Activated CD8-positive, alpha-beta memory T cell treated with anti-CD3 and anti-CD28 coated beads, Interleukin-2, amount 50 U/mL, for 4 hours (primary cell): ENCODE measurements at regions not wholly inside any gene's neighbourhood (a gene's known extent, or its start where the extent isn't known, plus 50 kb on each side); places are given as distances from the start of the nearest gene placed in this dataset.

ENCODE experiments used
- DNase-seq: peaks from one replicate; pipeline ENCODE4 v3.0.0-alpha.2; 2020

GRCh38 chr2:71860381-71860926, 287.2 kb downstream of the CYP26B1 start:
- no peak for DNase-seq

GRCh38 chr2:71859211-71859847, 288.3 kb downstream of the CYP26B1 start:
- DNase-seq: no peak

DNA sequence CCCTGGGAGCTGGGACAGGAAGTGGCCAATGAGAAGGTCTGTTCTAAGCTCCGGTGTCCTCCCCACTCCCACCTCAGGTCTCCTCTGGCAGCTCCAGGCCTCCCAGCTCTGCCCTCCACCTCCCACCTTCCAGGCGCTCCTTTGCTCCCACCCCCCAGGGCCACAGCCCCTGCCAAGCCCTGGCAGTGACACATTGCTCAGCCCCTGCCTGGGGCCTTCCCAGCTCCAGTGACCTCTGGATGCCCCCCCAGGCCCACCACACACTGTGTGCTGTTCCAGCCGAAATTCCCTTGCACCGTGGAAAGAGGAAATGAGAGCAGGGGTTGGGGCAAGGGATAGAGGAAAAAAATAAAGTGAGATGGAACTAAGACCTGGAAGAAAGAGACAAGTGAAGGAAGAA, 289.6 kb downstream of the CYP26B1 start:
- no peak for DNase-seq

- no peak for DNase-seq
These were observed 290.0 kb downstream of the CYP26B1 start for GRCh38 chr2:71857636-71858035.

GRCh38 chr2:71856773-71857525, 290.7 kb downstream of the CYP26B1 start:
- no peak for DNase-seq

GRCh38 chr2:71853858-71854257, 293.8 kb downstream of the CYP26B1 start:
- no peak for DNase-seq

DNA sequence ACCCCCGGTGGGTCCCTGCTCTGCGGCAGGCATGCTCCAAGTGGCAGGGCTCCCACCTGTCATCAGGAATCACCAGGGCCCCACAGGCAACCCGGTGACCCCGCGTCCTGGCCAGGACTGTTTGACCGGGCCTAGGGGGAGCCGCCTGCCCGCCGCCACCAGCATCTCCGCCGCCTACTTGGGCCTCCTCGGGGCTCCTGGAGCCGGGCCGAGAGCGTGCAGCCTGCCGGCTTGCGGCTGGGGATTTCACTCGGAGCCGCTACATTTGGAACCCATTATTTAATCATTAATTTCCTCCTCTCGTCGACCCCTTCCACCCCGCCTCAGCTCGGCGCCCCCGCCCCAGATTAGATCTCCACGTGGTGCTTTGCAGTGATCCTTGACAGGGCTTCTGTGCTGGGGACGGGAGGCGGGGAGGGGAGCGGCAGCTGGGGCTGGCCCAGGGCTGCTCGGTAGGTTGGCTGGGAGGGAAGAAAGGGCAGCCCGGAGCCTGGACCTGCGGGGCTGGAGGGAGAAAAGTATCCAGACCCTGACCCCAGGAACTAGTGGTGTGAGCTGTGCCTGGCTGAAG, 295.4 kb downstream of the CYP26B1 start:
- no peak for DNase-seq

DNA sequence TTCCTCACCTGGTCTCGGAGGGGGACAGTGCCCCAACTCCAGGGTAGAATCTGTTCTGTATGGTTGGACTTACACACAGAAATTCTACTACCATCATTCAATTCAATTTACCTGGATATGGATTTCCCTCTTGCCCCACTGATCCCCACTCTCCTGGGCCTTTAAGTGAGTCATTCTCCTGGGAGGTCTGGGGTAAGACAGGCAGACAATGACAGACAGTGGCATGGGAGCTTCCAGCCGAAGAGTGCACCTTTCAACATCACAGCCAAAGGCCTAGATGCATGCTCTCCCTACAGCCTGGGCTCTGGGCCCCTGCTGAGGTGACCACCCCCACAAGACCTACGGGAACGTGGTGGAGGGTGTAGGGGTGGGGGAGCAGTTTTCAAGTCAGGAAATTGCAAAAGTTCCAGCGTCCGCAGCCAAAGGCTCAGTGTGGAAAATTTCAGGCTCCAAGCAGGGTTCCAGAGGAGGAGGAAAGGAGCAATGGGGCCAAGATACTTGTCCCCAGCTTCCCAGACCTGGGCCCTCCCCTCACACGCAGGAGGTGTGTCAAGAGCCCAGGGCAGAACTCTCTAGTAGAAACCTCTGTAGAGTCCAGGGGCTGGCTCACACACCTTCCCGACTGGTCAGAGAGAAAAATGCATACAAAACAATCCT, 296.4 kb downstream of the CYP26B1 start:
- no peak for DNase-seq

- no peak for DNase-seq
These were observed 297.3 kb downstream of the CYP26B1 start for GRCh38 chr2:71850306-71850801.

GRCh38 chr2:71849607-71850305, 297.9 kb downstream of the CYP26B1 start:
- no peak for DNase-seq

- no peak for DNase-seq
These were observed 298.6 kb downstream of the CYP26B1 start for GRCh38 chr2:71849111-71849510.

DNA sequence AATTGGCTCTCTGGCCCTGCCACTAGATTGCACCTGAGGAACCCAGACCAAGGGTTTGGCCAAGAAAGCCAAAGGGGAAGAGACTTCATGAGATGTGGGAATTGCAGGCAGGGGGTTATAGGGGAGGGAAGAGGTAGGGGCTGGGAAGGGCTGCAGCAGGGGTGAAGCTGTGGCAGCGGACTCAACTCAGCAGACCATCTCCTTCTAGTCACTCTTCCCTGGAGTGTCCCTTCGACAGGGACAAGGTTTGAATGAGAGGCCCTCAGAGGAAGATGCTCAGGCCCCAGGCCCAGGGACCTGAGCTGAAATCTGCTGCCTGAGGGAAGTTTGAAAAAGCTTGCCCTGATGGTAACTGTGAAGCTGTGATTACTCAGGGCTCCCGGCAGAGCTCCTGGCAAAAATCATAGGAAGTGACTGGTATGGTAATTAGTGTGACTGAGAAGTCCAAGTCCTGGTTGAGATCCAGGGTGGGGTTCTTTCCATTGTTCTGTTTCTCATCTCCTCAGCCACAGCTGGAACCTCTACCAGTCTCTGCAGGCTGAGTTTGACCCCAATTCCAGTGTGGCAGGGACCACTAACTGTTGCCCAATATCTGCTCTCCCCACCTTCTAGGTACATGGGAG, 300.9 kb downstream of the CYP26B1 start:
- DNase-seq: no peak

DNA sequence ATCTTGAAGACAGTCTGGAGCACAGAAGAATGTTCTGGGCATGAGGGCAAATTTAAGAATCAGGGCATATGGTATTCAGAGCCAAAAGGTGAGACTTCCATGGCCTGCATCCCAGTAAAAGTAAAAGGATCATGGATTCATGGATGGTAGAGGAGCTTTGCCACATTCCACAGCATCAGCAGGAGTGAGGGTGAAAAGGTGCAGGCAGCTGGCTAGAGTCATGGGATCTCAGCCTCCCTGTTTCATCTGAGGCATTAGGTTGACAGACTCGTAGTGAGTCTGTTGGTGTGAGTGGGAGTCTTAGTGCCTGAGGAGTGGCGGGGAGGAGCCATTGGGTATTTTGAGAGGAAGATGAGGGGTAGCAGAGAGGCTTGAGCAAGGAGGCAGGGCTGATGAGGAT, 301.6 kb downstream of the CYP26B1 start:
- DNase-seq: no peak

DNA sequence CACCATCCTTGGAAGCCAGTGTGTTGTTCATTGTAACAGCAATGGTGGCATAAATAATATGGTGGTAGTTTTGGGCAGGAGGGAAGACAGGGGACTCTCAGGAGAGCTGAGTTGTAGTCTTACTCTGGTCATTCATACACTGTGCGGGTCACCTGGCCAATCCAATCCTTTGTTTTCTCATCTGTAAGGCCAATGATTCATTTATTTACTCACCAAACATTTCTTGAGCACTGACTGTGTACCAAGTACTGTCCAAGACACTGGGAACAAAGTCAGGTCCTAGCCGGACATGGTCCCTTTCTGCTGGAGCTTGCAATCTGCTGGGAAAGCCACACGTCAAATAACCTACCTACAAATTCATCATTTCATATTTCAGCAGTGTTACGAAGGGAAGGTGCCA, 302.7 kb downstream of the CYP26B1 start:
- no peak for DNase-seq

DNA sequence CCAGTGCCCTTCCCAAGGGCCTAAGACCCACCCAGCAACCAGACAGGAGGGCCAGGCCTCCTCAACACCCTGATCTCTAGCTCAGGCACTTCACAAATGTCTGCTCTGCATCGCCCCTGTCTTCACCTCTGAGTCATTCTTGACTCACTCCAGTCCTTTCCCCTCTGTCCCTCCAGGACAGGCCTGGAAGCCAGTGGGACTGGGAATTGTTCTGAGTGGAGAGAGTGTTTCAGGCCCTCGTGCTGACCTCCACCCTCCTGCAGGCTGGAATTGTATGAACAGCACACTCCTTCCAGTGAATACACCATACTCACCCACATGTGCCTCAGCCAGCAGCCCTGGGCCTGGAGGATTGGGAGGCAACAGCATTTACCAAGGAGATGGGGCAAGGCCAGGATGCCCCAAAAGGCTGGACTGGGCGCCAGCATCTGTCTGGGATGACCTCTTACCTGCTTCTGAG, 304.2 kb downstream of the CYP26B1 start:
- DNase-seq: no peak

DNA sequence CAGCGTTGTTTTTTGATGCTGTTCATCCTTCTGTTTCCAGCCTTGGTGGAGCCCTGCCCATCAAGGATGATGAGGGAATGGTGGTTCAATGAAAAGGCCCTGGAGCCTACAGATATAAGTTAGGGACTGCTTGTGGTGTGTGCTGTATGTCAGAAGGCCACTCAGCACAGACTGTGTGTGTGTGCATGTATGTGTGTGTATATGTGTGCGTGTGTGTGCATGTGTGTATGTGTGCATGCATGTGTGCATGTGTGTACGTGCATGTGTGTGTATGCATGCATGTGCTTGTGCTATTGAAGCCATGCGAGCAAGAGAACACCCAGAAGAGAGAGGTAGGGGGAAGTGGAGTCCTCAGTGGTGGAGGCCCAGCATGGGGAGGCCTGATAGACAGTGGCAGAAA, 304.9 kb downstream of the CYP26B1 start:
- no peak for DNase-seq

- DNase-seq: no peak
These were observed 307.8 kb downstream of the CYP26B1 start for GRCh38 chr2:71839826-71840225.

GRCh38 chr2:71834796-71835195, 312.9 kb downstream of the CYP26B1 start:
- DNase-seq: no peak

DNA sequence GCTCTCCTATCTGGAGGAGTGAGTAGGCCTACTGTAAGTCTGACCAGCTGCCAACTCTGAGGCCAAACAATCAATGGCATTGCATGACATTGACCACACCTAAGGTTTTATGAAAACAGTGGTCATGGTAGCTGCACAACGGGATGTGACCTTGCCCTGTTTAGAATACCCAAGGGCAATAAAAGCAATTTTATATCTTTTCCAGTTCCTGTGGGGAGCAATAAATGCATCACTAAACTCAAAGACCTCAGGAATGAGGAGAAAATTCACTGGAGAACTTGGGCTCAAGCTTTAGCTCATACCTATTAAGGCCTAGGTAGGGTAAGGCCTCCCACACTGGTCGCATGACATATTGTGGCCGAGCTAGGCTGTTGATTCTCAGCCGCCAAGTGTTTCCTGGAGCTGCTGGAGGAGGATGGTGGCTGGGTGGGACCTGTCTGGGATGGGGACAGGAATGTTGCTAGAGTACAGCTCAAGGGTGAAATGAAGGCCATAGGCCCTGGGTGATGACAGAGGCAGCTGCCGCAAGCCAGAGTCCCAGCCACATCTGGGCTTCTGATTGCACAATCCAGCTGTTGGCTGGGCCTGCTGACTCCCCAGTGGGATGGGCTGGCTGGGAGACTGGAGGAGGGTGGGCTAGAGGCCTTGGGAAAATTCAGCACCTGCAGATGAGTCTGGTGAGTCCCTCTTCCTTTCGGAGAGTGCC, 313.7 kb downstream of the CYP26B1 start:
- DNase-seq: no peak

GRCh38 chr2:71833272-71833671, 314.4 kb downstream of the CYP26B1 start:
- DNase-seq: no peak

DNA sequence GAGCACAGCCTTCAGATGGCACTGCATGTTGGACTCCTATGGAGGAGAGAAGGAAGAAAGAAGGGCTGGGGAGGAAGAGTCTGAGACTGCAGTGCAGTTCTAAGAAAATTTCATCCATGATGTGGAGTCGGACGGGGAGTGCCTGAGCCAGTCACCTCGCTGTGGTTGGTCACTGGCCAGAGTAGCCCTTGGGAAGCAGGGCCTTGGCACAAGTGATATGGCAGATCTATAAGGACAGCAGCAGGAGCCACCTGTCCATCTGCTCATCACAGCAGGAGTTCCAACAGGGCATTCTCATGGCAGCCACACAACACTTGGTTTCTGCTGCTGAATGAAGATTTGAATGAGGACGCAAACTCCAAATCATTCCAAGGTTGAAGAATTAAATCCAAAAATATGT, 314.8 kb downstream of the CYP26B1 start:
- DNase-seq: no peak
